OCI-LY1 (cell line): ENCODE measurements at regions not wholly inside any gene's neighbourhood (a gene's known extent, or its start where the extent isn't known, plus 50 kb on each side); places are given as distances from the start of the nearest gene placed in this dataset.
"Not testable (repeated sequence)": the region's sequence is repeated elsewhere in the genome, so short reads cannot be mapped to it uniquely, and the experiment has no call there.

Source experiments
- CTCF ChIP-seq: fragments of 200-600 bp; sonication (generic), shearing (Covaris generic); IDR thresholded peaks from 2 replicates; pipeline ENCODE4 v1.5.1; 2017; ENCODE audit warnings: mild to moderate bottlenecking, antibody characterized with exemption, low read length, moderate library complexity, mixed read lengths
- EZH2 ChIP-seq: fragments of 200-600 bp; sonication (generic), shearing (Covaris generic); IDR thresholded peaks from 2 replicates; pipeline ENCODE4 v1.8.0; 2017; ENCODE audit warnings: borderline replicate concordance, mixed run types, mild to moderate bottlenecking, antibody characterized with exemption, low read length, moderate library complexity, mixed read lengths

GRCh38 chr2:91476936-91477246 lies 2785.4 kb downstream of the RPIA start:
- not testable (repeated sequence) for TF ChIP-seq CTCF, EZH2
